Stomach (tissue), 8 donors: ENCODE measurements at regions not wholly inside any gene's neighbourhood (a gene's known extent, or its start where the extent isn't known, plus 50 kb on each side); places are given as distances from the start of the nearest gene placed in this dataset.

ENCODE experiments used
- DNase-seq, 2 donors: peaks; one replicate each; pipeline versions ENCODE4 v3.0.0 to v3.0.0-alpha.2; 2013 to 2019
- H3K27ac ChIP-seq, 5 donors: fragments of 200-600 bp in 4 of 5; sonication (generic) in 4 of 5; one replicate each; pipeline ENCODE4 v1.5.1; 2013 to 2019; ENCODE audit warnings: mild to moderate bottlenecking in 1 of 5, moderate library complexity in 1 of 5
- H3K27me3 ChIP-seq, 3 donors: fragments of 200-600 bp; sonication (generic); one replicate each; pipeline ENCODE4 v1.5.1; 2017 to 2019; ENCODE audit warnings: mixed run types in 1 of 3
- H3K36me3 ChIP-seq, 4 donors: fragments of 200-600 bp; sonication (generic); 1 replicate in 3 of 4; 2 replicates in 1 of 4; pipeline ENCODE4 v1.5.1; 2016 to 2019
- H3K4me1 ChIP-seq, 4 donors: fragments of 200-600 bp; sonication (generic); one replicate each; pipeline ENCODE4 v1.5.1; 2016 to 2019
- H3K4me3 ChIP-seq, 4 donors: fragments of 200-600 bp; sonication (generic) in 3 of 4; one replicate each; pipeline ENCODE4 v1.5.1; 2016 to 2019; ENCODE audit warnings: mild to moderate bottlenecking in 1 of 4
- H3K9me3 ChIP-seq, 4 donors: fragments of 200-600 bp; sonication (generic); one replicate each; pipeline ENCODE4 v1.5.1; 2016 to 2019
- EP300 ChIP-seq: sonication (generic); formaldehyde crosslinking; IDR thresholded peaks from one replicate; pipeline ENCODE4 v1.6.1; 2017; ENCODE audit warnings: antibody characterized with exemption
- POLR2A ChIP-seq, 4 donors: fragments of 450-650 bp; IDR thresholded peaks; one replicate each; pipeline ENCODE4 v1.6.1; 2016; ENCODE audit warnings: antibody characterized with exemption in 4 of 4, control low read depth in 2 of 4, mild to moderate bottlenecking in 1 of 4, moderate library complexity in 1 of 4
- POLR2AphosphoS5 ChIP-seq, 3 donors: sonication (generic); formaldehyde crosslinking; IDR thresholded peaks; one replicate each; pipeline ENCODE4 v1.6.1; 2016; ENCODE audit warnings: antibody characterized with exemption in 3 of 3
- WGBS, 5 donors: extraction: QIAGEN DNeasy Blood & Tissue Kit in 3 of 5; methylation state at CpG; one replicate each; pipeline versions ENCODE4 v1.1.5 to v1.1.7; 2013 to 2018; 5-methylcytosine and 5-hydroxymethylcytosine counted together
- intact Hi-C: fragments of 100-400 bp; cut with DNase I; formaldehyde crosslinking; loops from one replicate; pipeline ENCODE4 v1.15.1; 2023; ENCODE audit warnings: low total_unique reads
- TF ChIP-seq, protein P1 (sequence below), 7 experiments: fragments of 450-650 bp in 4 of 7; fragments of 200-600 bp in 3 of 7; sonication (generic) in 3 of 7; IDR thresholded peaks; one replicate each; pipeline ENCODE4 v1.5.1; 2016 to 2019; ENCODE audit warnings: antibody characterized with exemption in 7 of 7, control low read depth in 2 of 7, mild to moderate bottlenecking in 1 of 7
- donor health status: healthy with polysubstance abuse.
- donor health status: Bipolar disorder and iron deficiency.
- donor health status: healthy.

DNA sequence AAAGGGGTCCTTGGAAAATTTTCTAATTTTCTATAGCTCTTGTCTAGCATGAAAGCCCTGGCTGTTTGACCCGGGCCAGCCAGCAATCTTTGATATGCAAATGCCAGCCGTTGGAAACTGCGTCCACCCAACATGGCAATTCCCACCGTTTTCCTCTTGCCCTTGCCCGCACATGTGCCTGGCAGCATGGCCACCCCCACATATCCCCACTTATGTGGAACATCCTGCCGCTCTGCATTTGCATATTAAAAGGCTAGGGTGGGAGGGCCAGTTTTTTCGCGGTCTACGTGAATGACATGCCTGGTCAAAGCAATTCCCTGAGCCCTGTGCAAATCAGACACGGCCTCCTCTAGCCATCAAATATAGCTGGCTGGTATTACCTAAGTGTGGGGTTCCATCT lies 110.3 kb upstream of the TDRD3 start:
- H3K27ac ChIP-seq, result no peak overlapping the region
- no peaks in the 10 kb centered on the region for H3K27me3 ChIP-seq
- no peak for DNase-seq
- intact Hi-C loops, result no loop called here
- 87 to 94% (median 92%) methylated on average over 10 of the region's 10 CpGs for WGBS, 5 donors
- TF ChIP-seq, protein P1, sequence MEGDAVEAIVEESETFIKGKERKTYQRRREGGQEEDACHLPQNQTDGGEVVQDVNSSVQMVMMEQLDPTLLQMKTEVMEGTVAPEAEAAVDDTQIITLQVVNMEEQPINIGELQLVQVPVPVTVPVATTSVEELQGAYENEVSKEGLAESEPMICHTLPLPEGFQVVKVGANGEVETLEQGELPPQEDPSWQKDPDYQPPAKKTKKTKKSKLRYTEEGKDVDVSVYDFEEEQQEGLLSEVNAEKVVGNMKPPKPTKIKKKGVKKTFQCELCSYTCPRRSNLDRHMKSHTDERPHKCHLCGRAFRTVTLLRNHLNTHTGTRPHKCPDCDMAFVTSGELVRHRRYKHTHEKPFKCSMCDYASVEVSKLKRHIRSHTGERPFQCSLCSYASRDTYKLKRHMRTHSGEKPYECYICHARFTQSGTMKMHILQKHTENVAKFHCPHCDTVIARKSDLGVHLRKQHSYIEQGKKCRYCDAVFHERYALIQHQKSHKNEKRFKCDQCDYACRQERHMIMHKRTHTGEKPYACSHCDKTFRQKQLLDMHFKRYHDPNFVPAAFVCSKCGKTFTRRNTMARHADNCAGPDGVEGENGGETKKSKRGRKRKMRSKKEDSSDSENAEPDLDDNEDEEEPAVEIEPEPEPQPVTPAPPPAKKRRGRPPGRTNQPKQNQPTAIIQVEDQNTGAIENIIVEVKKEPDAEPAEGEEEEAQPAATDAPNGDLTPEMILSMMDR (IDR thresholded peaks at IDR 0.05), result no peak
- TF ChIP-seq POLR2AphosphoS5 (IDR thresholded peaks at IDR 0.05), result no peak
- no peak for TF ChIP-seq POLR2A (IDR thresholded peaks at IDR 0.05)
- no peak for TF ChIP-seq EP300
- no peaks in the 10 kb centered on the region for H3K36me3 ChIP-seq
- H3K4me3 ChIP-seq, result no peak overlapping the region
- H3K4me1 ChIP-seq, result no peaks in the 10 kb centered on the region
- no peaks in the 10 kb centered on the region for H3K9me3 ChIP-seq

GRCh38 chr13:60288569-60288968 lies 108.5 kb upstream of the TDRD3 start:
- no peaks in the 10 kb centered on the region for H3K9me3 ChIP-seq
- H3K27me3 ChIP-seq, result no peaks in the 10 kb centered on the region
- no peaks in the 10 kb centered on the region for H3K4me1 ChIP-seq
- no peak for DNase-seq
- TF ChIP-seq POLR2AphosphoS5 (IDR thresholded peaks at IDR 0.05) (no peak), EP300 (no peak), POLR2A (IDR thresholded peaks at IDR 0.05) (no peak)
- TF ChIP-seq, protein P1 (IDR thresholded peaks at IDR 0.05), result no peak
- intact Hi-C loops, result no loop called here
- WGBS, 5 donors, result 75 to 86% (median 81%) methylated on average over 6 of the region's 6 CpGs
- H3K36me3 ChIP-seq, result no peaks in the 10 kb centered on the region
- no peak overlapping the region for H3K27ac ChIP-seq
- H3K4me3 ChIP-seq, result no peak overlapping the region

GRCh38 chr13:60303166-60303565 lies 93.9 kb upstream of the TDRD3 start:
- 60 to 69% (median 62%) methylated on average over 7 of the region's 7 CpGs for WGBS, 5 donors
- H3K9me3 ChIP-seq, result no peaks in the 10 kb centered on the region
- intact Hi-C loops, result no loop called here

GRCh38 chr13:60311527-60311926 lies 85.5 kb upstream of the TDRD3 start:
- H3K4me3 ChIP-seq, result no peak overlapping the region
- WGBS, 5 donors, result 67 to 72% (median 69%) methylated on average over 4 of the region's 4 CpGs
- no peak for DNase-seq
- H3K9me3 ChIP-seq, result no peaks in the 10 kb centered on the region
- no peaks in the 10 kb centered on the region for H3K36me3 ChIP-seq
- no peaks in the 10 kb centered on the region for H3K4me1 ChIP-seq
- no peak overlapping the region for H3K27ac ChIP-seq
- TF ChIP-seq, protein P1 (IDR thresholded peaks at IDR 0.05), result no peak
- TF ChIP-seq EP300 (no peak), POLR2AphosphoS5 (IDR thresholded peaks at IDR 0.05) (no peak), POLR2A (IDR thresholded peaks at IDR 0.05) (no peak)
- intact Hi-C loops, result no loop called here
- H3K27me3 ChIP-seq, result no peaks in the 10 kb centered on the region

More at GRCh38 chr13:60303166-60303565, 93.9 kb upstream of the TDRD3 start:
- Histone ChIP-seq H3K36me3 (no peaks in the 10 kb centered on the region), H3K4me1 (no peaks in the 10 kb centered on the region), H3K27me3 (no peaks in the 10 kb centered on the region), H3K27ac (no peak overlapping the region), H3K4me3 (no peak overlapping the region)
- TF ChIP-seq POLR2AphosphoS5 (IDR thresholded peaks at IDR 0.05), result no peak
- TF ChIP-seq, protein P1 (IDR thresholded peaks at IDR 0.05), result no peak
- no peak for TF ChIP-seq EP300
- no peak for TF ChIP-seq POLR2A (IDR thresholded peaks at IDR 0.05)
- DNase-seq, result no peak
